HEK293T (cell line): ENCODE measurements at regions not wholly inside any gene's neighbourhood (a gene's known extent, or its start where the extent isn't known, plus 50 kb on each side); places are given as distances from the start of the nearest gene placed in this dataset.

ENCODE experiments used
- ARNT ChIP-seq: fragments of 450-650 bp; IDR thresholded peaks from 2 replicates; pipeline ENCODE4 v1.6.1; 2017; ENCODE audit warnings: mild to moderate bottlenecking
- BHLHE40 ChIP-seq: fragments of 450-650 bp; IDR thresholded peaks from 2 replicates; pipeline ENCODE4 v1.6.1; 2016; ENCODE audit warnings: mild to moderate bottlenecking, moderate library complexity, borderline replicate concordance
- FOXM1 ChIP-seq: fragments of 450-650 bp; IDR thresholded peaks from 2 replicates; pipeline ENCODE4 v1.6.1; 2017; ENCODE audit warnings: mild to moderate bottlenecking, borderline replicate concordance
- HDGF ChIP-seq: fragments of 450-650 bp; IDR thresholded peaks from 2 replicates; pipeline ENCODE4 v1.6.1; 2017; ENCODE audit warnings: antibody characterized with exemption, borderline replicate concordance
- NFRKB ChIP-seq: fragments of 450-650 bp; IDR thresholded peaks from 2 replicates; pipeline ENCODE4 v1.6.1; 2016; ENCODE audit warnings: mild to moderate bottlenecking, moderate library complexity
- PKNOX1 ChIP-seq: fragments of 450-650 bp; IDR thresholded peaks from 2 replicates; pipeline ENCODE4 v1.6.1; 2016
- SP1 ChIP-seq: fragments of 450-650 bp; IDR thresholded peaks from 2 replicates; pipeline ENCODE4 v1.6.1; 2017
- SUZ12 ChIP-seq: fragments of 450-650 bp; IDR thresholded peaks from 2 replicates; pipeline ENCODE4 v1.6.1; 2016; ENCODE audit warnings: mild to moderate bottlenecking
- TARDBP ChIP-seq: fragments of 450-650 bp; IDR thresholded peaks from 2 replicates; pipeline ENCODE4 v1.6.1; 2016
- ZNF384 ChIP-seq: fragments of 450-650 bp; IDR thresholded peaks from 2 replicates; pipeline ENCODE4 v1.6.1; 2016

GRCh38 chr16:60771138-60771537 lies 1265.1 kb downstream of the CDH8 start:
- no peak for TF ChIP-seq TARDBP
- no peak for TF ChIP-seq NFRKB
- TF ChIP-seq SUZ12, result no peak
- no peak for TF ChIP-seq SP1
- TF ChIP-seq HDGF, result no peak
- TF ChIP-seq FOXM1, result no peak
- no peak for TF ChIP-seq ZNF384
- TF ChIP-seq ARNT, result no peak
- TF ChIP-seq PKNOX1, result no peak
- TF ChIP-seq BHLHE40, result no peak
